ENCODE measurements at regions not wholly inside any gene's neighbourhood (a gene's known extent, or its start where the extent isn't known, plus 50 kb on each side); places are given as distances from the start of the nearest gene placed in this dataset.
"Not testable (repeated sequence)": the region's sequence is repeated elsewhere in the genome, so short reads cannot be mapped to it uniquely, and the experiment has no call there.

DNA sequence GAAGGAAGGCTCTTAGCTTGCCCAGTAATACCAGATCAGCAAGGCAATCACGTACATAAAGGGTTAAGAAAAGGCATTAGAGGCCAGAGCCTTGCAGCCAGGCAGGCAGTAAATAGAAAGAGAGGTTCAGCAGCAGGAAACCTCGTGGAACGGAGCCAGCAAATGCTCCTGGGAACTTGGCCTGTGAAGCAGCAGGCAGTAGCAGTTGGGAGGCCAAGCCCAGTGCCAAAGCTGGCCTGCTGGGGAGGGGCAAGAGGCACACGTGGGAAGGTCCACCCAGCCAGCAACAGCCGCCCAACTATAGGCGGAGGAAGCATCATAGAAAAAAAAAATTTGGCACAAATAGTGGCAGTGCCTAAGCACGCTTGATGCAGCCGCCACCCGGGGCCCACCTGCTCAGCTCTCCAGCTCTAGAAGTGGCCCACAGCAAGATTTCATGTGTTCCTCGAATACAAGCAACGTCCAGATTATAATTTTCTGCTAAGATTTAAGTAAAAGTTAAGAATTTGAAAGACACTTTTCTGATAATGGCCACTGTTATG is 2339.5 kb downstream of the TP53TG3F start:
- no peaks in the 10 kb centered on the region for H3K79me2 ChIP-seq (ENCODE audit: low read length)
- TF ChIP-seq, protein P1, sequence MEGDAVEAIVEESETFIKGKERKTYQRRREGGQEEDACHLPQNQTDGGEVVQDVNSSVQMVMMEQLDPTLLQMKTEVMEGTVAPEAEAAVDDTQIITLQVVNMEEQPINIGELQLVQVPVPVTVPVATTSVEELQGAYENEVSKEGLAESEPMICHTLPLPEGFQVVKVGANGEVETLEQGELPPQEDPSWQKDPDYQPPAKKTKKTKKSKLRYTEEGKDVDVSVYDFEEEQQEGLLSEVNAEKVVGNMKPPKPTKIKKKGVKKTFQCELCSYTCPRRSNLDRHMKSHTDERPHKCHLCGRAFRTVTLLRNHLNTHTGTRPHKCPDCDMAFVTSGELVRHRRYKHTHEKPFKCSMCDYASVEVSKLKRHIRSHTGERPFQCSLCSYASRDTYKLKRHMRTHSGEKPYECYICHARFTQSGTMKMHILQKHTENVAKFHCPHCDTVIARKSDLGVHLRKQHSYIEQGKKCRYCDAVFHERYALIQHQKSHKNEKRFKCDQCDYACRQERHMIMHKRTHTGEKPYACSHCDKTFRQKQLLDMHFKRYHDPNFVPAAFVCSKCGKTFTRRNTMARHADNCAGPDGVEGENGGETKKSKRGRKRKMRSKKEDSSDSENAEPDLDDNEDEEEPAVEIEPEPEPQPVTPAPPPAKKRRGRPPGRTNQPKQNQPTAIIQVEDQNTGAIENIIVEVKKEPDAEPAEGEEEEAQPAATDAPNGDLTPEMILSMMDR (IDR thresholded peaks at IDR 0.05; ENCODE audit: low read depth, low read length): no peak
- no peak for TF ChIP-seq EZH2phosphoT487 (IDR thresholded peaks at IDR 0.05; ENCODE audit: low read depth)

DNA sequence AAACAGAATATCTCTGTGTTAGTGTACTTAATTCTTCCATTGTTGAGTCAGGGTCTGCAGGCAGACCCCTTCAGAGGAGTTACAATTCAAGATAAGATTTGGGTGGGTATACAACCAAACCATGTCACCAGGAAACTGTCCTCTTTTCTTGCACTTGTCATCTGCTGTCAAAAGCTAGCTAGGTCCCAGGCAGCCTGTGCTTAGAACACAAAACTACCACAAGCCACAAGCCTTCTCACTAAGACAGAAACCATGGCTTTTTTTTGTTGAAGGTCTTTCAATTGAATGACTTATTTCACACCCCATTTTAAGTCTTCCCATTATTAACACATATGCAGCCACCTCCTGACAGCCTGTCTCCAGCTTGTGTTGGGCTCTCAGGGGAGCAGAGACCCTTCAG is 2345.1 kb downstream of the TP53TG3F start:
- not testable (repeated sequence) for H3K27ac ChIP-seq (ENCODE audit: low read length); H3K9ac ChIP-seq (ENCODE audit: low read length); H2AFZ ChIP-seq (ENCODE audit: low read depth, low read length); H3K79me2 ChIP-seq (ENCODE audit: low read length); H3K4me1 ChIP-seq (ENCODE audit: low read length); H3K27me3 ChIP-seq (ENCODE audit: low read depth, low read length); H3K36me3 ChIP-seq (replicated peaks; ENCODE audit: low read depth, low read length); H3K4me2 ChIP-seq (ENCODE audit: low read length); H3K4me3 ChIP-seq (ENCODE audit: low read length); H4K20me1 ChIP-seq (ENCODE audit: insufficient read depth, low read length); H3K9me3 ChIP-seq (ENCODE audit: insufficient read depth, low read length)

More for the DNA sequence above, 2339.5 kb downstream of the TP53TG3F start:
- Histone ChIP-seq H2AFZ (ENCODE audit: low read depth, low read length) (no peak overlapping the region), H3K4me1 (ENCODE audit: low read length) (peaks cover 31% of the 10 kb centered on the region), H3K9me3 (ENCODE audit: insufficient read depth, low read length) (no peaks in the 10 kb centered on the region), H3K27ac (ENCODE audit: low read length) (peak overlapping the region; percentile 62), H3K36me3 (replicated peaks; ENCODE audit: low read depth, low read length) (no peaks in the 10 kb centered on the region), H3K4me3 (ENCODE audit: low read length) (no peak overlapping the region), H3K4me2 (ENCODE audit: low read length) (no peak overlapping the region), H3K27me3 (ENCODE audit: low read depth, low read length) (no peaks in the 10 kb centered on the region), H4K20me1 (ENCODE audit: insufficient read depth, low read length) (no peaks in the 10 kb centered on the region), H3K9ac (ENCODE audit: low read length) (no peak overlapping the region)

DNA sequence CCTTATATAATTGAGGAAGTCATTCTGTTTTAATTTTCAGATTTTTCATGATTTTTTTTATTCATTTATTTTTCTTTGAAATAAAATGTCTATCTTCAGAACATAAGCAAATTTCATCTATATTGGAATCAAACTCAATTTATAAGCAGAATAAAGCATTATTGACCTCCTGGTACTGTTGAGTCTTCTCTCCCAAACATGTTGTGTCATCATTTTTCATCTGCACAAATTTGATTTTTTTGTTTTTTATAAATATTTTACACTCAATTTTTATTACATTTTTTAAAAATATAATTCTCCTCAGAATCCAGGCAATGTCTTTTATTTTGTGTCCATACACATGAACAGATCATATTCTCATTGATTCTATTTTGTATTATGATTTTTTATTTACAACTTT is 2363.9 kb downstream of the TP53TG3F start:
- H3K9me3 ChIP-seq (ENCODE audit: insufficient read depth, low read length): no peaks in the 10 kb centered on the region

DNA sequence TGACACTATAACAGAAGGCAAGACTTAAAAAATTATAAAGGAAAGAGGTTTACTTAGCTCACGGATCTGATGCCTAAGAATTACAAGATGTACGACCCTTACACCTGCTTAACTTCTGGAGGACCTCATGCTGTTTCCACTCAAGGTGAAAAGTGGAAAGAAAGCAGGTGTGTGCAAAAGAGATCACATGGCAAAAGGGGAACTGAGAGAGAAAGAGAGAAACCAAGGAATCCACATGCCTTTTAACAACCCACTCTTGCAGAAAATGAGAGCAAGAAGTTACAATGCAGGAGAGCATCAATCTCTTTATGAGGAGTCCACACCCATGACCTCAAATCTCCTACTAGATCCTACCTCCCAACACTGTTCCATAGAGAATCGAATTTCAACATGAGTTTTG is 2382.2 kb downstream of the TP53TG3F start:
- H3K36me3 ChIP-seq (replicated peaks; ENCODE audit: low read depth, low read length): peaks cover 25% of the 10 kb centered on the region
- peak overlapping the region; percentile 63 for H2AFZ ChIP-seq (ENCODE audit: low read depth, low read length)
- H3K27me3 ChIP-seq (ENCODE audit: low read depth, low read length): no peaks in the 10 kb centered on the region
- no peak for TF ChIP-seq EZH2phosphoT487 (IDR thresholded peaks at IDR 0.05; ENCODE audit: low read depth)
- TF ChIP-seq, protein P1 (IDR thresholded peaks at IDR 0.05; ENCODE audit: low read depth, low read length): no peak
- no peaks in the 10 kb centered on the region for H3K79me2 ChIP-seq (ENCODE audit: low read length)
- no peak overlapping the region for H3K9ac ChIP-seq (ENCODE audit: low read length)
- H3K9me3 ChIP-seq (ENCODE audit: insufficient read depth, low read length): no peaks in the 10 kb centered on the region
- H3K4me1 ChIP-seq (ENCODE audit: low read length): peaks cover 12% of the 10 kb centered on the region
- no peaks in the 10 kb centered on the region for H4K20me1 ChIP-seq (ENCODE audit: insufficient read depth, low read length)
- peak overlapping the region; percentile 15; the same call in 1 of the 2 replicates for H3K4me3 ChIP-seq (ENCODE audit: low read length)
- peak overlapping the region; percentile 71 for H3K27ac ChIP-seq (ENCODE audit: low read length)
- H3K4me2 ChIP-seq (ENCODE audit: low read length): 0 out of 2 replicates have a peak overlapping the region, but pooled peaks have one; percentile 27

More for the DNA sequence above, 2363.9 kb downstream of the TP53TG3F start:
- Histone ChIP-seq H3K4me2 (ENCODE audit: low read length) (no peak overlapping the region), H4K20me1 (ENCODE audit: insufficient read depth, low read length) (no peaks in the 10 kb centered on the region), H3K36me3 (replicated peaks; ENCODE audit: low read depth, low read length) (no peaks in the 10 kb centered on the region), H3K27ac (ENCODE audit: low read length) (no peak overlapping the region), H3K9ac (ENCODE audit: low read length) (no peak overlapping the region), H3K4me3 (ENCODE audit: low read length) (no peak overlapping the region), H3K4me1 (ENCODE audit: low read length) (no peaks in the 10 kb centered on the region), H3K79me2 (ENCODE audit: low read length) (no peaks in the 10 kb centered on the region), H3K27me3 (ENCODE audit: low read depth, low read length) (no peaks in the 10 kb centered on the region), H2AFZ (ENCODE audit: low read depth, low read length) (no peak overlapping the region)
- TF ChIP-seq, protein P1 (IDR thresholded peaks at IDR 0.05; ENCODE audit: low read depth, low read length): no peak
- TF ChIP-seq EZH2phosphoT487 (IDR thresholded peaks at IDR 0.05; ENCODE audit: low read depth): no peak

Measured in OCI-LY3 (cell line).